MCF 10A (cell line): ENCODE measurements at regions not wholly inside any gene's neighbourhood (a gene's known extent, or its start where the extent isn't known, plus 50 kb on each side); places are given as distances from the start of the nearest gene placed in this dataset.

ENCODE experiments used
- BruUV-seq: library from RNA; stranded (reverse); fragments of 400-500 nt; replicated peaks from 2 replicates; lab custom pipeline; 2021; lab: Mats Ljungman, UMichigan
- CTCF ChIA-PET: fragments of 300-600 bp; sonication (Branson Sonifier 250); formaldehyde crosslinking; extraction: SDS; loops from one replicate; lab custom pipeline; 2021; ENCODE audit warnings: antibody characterized with exemption, inconsistent platforms; lab: Yijun Ruan, JAX
- POLR2A ChIA-PET: fragments of 300-600, 350-650 bp; sonication (Branson Sonifier 250); formaldehyde crosslinking; extraction: SDS; loops from one replicate; lab custom pipeline; 2020; ENCODE audit warnings: antibody characterized with exemption, inconsistent platforms; lab: Yijun Ruan, JAX
- DNase-seq: peaks from one replicate; pipeline ENCODE4 v3.0.0-alpha.2; 2018; ENCODE audit not compliant: unreplicated experiment
- H3K27ac Mint-ChIP-seq: one replicate; pipeline ENCODE4 v1.8.0; 2022; ENCODE audit warnings: mild to moderate bottlenecking, low read depth, mixed read lengths; ENCODE audit not compliant: unreplicated experiment
- H3K27me3 Mint-ChIP-seq: one replicate; pipeline ENCODE4 v1.8.0; 2022; ENCODE audit warnings: mixed read lengths; ENCODE audit not compliant: insufficient read depth, unreplicated experiment
- H3K36me3 Mint-ChIP-seq: one replicate; pipeline ENCODE4 v1.8.0; 2022; ENCODE audit warnings: mild to moderate bottlenecking, moderate library complexity, mixed read lengths; ENCODE audit not compliant: insufficient read depth, unreplicated experiment
- H3K4me1 Mint-ChIP-seq: one replicate; pipeline ENCODE4 v1.8.0; 2022; ENCODE audit warnings: mixed read lengths; ENCODE audit not compliant: insufficient read depth, unreplicated experiment
- H3K4me3 Mint-ChIP-seq: one replicate; pipeline ENCODE4 v1.8.0; 2022; ENCODE audit warnings: mild to moderate bottlenecking, moderate library complexity, mixed read lengths; ENCODE audit not compliant: unreplicated experiment
- H3K9me3 Mint-ChIP-seq: one replicate; pipeline ENCODE4 v1.8.0; 2022; ENCODE audit warnings: mixed read lengths; ENCODE audit not compliant: unreplicated experiment
- intact Hi-C: fragments of 100-400 bp; cut with micrococcal nuclease; formaldehyde crosslinking; loops from 2 replicates; pipeline ENCODE4 v1.14.1; 2022
- TF ChIP-seq, protein P1 (sequence below): fragments of 200-600 bp; IDR thresholded peaks from one replicate; pipeline ENCODE4 v1.8.0; 2022; ENCODE audit warnings: antibody characterized with exemption, mild to moderate bottlenecking; ENCODE audit not compliant: unreplicated experiment

DNA sequence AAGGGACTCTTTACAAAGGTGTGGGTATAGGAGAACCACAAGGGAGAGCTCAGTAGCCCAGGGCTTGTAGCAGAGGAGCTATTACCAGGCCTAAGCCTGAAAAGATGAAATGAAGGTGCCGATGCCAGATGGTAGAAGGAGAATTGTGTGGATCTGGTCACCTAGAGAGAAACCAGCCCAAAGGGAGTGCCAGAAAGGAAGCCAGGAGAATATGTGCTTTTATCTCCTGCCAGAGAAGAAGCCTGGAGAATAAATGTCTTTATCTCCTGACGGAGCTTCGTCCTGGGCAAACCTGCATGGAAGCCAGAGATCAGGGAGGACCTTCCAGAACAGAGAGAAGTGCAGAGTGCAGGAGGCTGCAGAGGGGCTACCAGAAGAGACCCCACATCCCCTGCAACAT lies 142.6 kb downstream of the MED10 start:
- H3K4me1 Mint-ChIP-seq = peaks cover 11% of the 10 kb centered on the region
- no peak for DNase-seq
- no TSS peak for BruUV-seq
- ChIA-PET POLR2A (interaction anchor here (0.5 kb wide), 1 partner anchor 1425 kb away, joined by 4 read pairs; no protein-coding TSS in a partner anchor), CTCF (no interaction called here)
- H3K4me3 Mint-ChIP-seq = no peak overlapping the region
- intact Hi-C loops = no loop called here
- no peaks in the 10 kb centered on the region for H3K36me3 Mint-ChIP-seq
- H3K9me3 Mint-ChIP-seq = peaks cover 2% of the 10 kb centered on the region
- peaks cover 22% of the 10 kb centered on the region for H3K27me3 Mint-ChIP-seq
- TF ChIP-seq, protein P1, sequence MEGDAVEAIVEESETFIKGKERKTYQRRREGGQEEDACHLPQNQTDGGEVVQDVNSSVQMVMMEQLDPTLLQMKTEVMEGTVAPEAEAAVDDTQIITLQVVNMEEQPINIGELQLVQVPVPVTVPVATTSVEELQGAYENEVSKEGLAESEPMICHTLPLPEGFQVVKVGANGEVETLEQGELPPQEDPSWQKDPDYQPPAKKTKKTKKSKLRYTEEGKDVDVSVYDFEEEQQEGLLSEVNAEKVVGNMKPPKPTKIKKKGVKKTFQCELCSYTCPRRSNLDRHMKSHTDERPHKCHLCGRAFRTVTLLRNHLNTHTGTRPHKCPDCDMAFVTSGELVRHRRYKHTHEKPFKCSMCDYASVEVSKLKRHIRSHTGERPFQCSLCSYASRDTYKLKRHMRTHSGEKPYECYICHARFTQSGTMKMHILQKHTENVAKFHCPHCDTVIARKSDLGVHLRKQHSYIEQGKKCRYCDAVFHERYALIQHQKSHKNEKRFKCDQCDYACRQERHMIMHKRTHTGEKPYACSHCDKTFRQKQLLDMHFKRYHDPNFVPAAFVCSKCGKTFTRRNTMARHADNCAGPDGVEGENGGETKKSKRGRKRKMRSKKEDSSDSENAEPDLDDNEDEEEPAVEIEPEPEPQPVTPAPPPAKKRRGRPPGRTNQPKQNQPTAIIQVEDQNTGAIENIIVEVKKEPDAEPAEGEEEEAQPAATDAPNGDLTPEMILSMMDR = no peak
- H3K27ac Mint-ChIP-seq = no peak overlapping the region

DNA sequence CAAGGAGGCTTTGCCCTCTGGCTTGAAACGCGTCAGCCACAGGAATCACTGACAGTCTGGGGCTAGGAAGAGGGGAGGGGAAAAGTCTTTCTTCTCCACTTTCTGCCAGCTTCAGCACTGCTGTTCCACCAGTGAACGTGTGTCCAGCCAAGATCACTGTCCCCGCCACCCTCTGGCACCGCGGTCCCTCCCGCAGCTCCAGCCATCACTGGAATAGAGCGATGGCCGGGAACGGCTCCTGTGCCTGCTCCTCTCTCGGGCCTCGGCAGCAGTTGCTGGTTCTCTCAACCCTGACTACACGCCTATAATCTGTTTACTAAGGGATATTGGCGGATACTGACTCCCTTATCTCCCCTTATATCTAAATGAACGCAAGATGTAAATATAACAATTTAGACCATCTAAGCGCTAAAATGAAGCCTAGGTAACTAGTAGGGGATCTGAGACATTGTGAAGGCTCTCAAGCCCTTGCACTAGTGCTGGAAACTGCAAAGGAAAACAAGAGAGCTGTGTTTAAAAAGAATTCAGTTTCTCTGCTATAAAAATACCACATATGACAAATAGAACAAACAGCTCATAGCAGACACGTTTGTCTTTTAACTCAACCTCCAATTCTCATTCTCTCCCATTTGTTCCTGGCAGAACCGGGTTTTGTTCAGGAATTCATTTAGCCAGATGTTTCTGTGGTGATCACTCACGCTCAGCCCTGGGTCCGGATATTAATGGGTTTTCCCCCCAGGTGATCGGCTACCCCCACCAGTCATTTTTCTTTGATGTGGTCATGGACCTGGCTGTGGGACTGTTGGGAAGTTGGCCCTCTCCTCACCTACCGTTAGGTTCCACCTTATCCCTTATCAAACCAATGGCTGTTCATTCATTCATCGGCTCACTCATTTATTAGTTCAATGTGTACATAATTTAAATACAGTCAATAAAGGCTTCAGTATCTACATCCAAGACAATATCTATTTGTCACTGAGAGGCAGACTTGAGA lies 149.8 kb downstream of the MED10 start:
- TF ChIP-seq, protein P1 = no peak
- BruUV-seq = no TSS peak
- Mint-ChIP-seq H3K4me3 (no peak overlapping the region), H3K27ac (no peak overlapping the region), H3K27me3 (peaks cover 40% of the 10 kb centered on the region), H3K36me3 (peaks cover 8% of the 10 kb centered on the region), H3K4me1 (no peaks in the 10 kb centered on the region), H3K9me3 (no peaks in the 10 kb centered on the region)
- CTCF ChIA-PET = no interaction called here
- POLR2A ChIA-PET = no interaction called here
- intact Hi-C loops = no loop called here
- no peak for DNase-seq

DNA sequence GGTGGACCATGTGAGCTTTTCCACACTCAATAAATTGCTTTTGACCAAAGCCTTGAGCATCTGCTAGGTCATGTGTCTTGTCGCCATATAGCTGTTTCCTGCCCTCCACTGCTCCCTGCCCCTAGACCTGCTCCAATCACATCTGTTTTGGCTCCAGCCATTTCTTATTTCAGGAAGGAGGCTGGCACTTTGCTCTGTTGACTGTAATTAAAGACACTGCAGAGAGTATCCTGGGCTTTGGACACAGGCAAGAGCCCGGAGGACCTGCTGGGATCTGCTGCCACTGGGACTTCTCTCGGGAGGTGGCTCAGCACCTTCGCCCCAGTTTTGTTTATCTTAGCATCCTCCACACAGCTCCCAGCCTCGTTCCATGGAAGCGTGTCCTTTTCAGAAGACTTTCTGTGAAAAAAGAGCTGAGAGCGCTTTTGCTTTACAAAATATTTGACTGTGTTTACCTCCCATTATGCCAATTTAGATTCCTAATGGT lies 153.2 kb downstream of the MED10 start:
- no peak for DNase-seq
- no peak overlapping the region for H3K27ac Mint-ChIP-seq
- BruUV-seq = no TSS peak
- TF ChIP-seq, protein P1 = no peak
- H3K36me3 Mint-ChIP-seq = peaks cover 8% of the 10 kb centered on the region
- POLR2A ChIA-PET = no interaction called here
- H3K4me1 Mint-ChIP-seq = no peaks in the 10 kb centered on the region
- no peak overlapping the region for H3K4me3 Mint-ChIP-seq
- H3K9me3 Mint-ChIP-seq = no peaks in the 10 kb centered on the region
- intact Hi-C loops = no loop called here
- CTCF ChIA-PET = interaction anchor here (0.6 kb wide), 1 partner anchor 386 kb away, joined by 4 read pairs; no protein-coding TSS in a partner anchor
- H3K27me3 Mint-ChIP-seq = peaks cover 13% of the 10 kb centered on the region

DNA sequence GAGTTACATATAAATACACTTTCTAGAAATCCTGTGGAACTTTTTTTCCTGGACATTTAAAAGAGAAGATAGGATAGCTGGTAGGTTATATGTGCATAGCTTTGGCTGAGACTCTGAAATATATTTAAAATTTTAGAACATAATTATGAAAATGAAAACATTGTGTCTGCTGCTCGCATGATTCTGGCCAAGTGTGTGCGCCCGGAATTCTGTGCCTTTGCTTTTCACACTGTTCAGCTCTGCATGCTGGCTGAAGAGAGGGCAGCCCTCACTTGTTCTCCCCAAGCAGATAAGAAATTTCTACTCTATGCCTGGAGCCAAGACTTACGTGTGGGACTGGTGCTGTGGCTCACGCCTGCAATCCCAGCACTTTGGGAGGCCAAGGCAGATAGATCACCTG lies 153.9 kb downstream of the MED10 start:
- no peak overlapping the region for H3K4me3 Mint-ChIP-seq
- H3K4me1 Mint-ChIP-seq = no peaks in the 10 kb centered on the region
- H3K27ac Mint-ChIP-seq = no peak overlapping the region
- peaks cover 5% of the 10 kb centered on the region for H3K36me3 Mint-ChIP-seq
- TF ChIP-seq, protein P1 = no peak
- ChIA-PET POLR2A (no interaction called here), CTCF (interaction anchor here (0.6 kb wide), 1 partner anchor 386 kb away, joined by 4 read pairs; no protein-coding TSS in a partner anchor)
- no peak for DNase-seq
- H3K9me3 Mint-ChIP-seq = no peaks in the 10 kb centered on the region
- H3K27me3 Mint-ChIP-seq = peaks cover 5% of the 10 kb centered on the region
- no TSS peak for BruUV-seq
- intact Hi-C loops = no loop called here
